K562 (cell line): ENCODE measurements at regions not wholly inside any gene's neighbourhood (a gene's known extent, or its start where the extent isn't known, plus 50 kb on each side); places are given as distances from the start of the nearest gene placed in this dataset.

ENCODE experiments used
- ATAC-seq: fragments of 200-7000 bp; cut with Tn5 transposase; 3 replicates; pipeline ENCODE4 v1.9.1; 2020; ENCODE audit warnings: moderate library complexity
- BruUV-seq: library from RNA; stranded (reverse); fragments of 400-500 nt; replicated peaks from 2 replicates; lab custom pipeline; 2021; lab: Mats Ljungman, UMichigan
- CTCF ChIA-PET: fragments of 300-600 bp; formaldehyde crosslinking; extraction: SDS; loops from one replicate; lab custom pipeline; 2021; ENCODE audit warnings: low intra/inter-chr PET ratio; lab: Yijun Ruan, JAX
- POLR2A ChIA-PET: fragments of 300-600, 350-650 bp; sonication (Branson Sonifier 250); formaldehyde crosslinking; extraction: SDS; loops from one replicate; lab custom pipeline; 2021; ENCODE audit warnings: antibody characterized with exemption, inconsistent platforms; lab: Yijun Ruan, JAX
- DNase-seq, 4 experiments: peaks; one replicate each; pipeline versions ENCODE4 v3.0.0 to v3.0.0-alpha.2; 2011 to 2018; ENCODE audit warnings: low spot score in 3 of 4, mixed read lengths in 3 of 4; ENCODE audit errors: extremely low read depth in 1 of 4
- FAIRE-seq: peaks from 2 replicates; lab custom pipeline; 2011; peaks lifted over from hg19 to GRCh38; lab: Jason Lieb, UNC
- H2AFZ ChIP-seq: 2 replicates; pipeline ENCODE4 v1.6.0; 2011; ENCODE audit warnings: low read depth, low read length, control low read depth, inconsistent platforms
- H3K27ac ChIP-seq: fragments of 200-600 bp; 3 replicates; pipeline ENCODE4 v1.8.0; 2011; ENCODE audit warnings: low read depth, mild to moderate bottlenecking, control low read depth, inconsistent platforms, low read length, moderate library complexity, mixed read lengths; ENCODE audit errors: extremely low read depth
- H3K27me3 ChIP-seq, 2 experiments: fragments of 300-600 bp in 1 of 2; 2 replicates in 1 of 2; 3 replicates in 1 of 2; pipeline versions ENCODE4 v1.6.0 to v1.8.0; 2011; ENCODE audit warnings: inconsistent platforms in 2 of 2, low read length in 2 of 2, mild to moderate bottlenecking in 1 of 2, mixed read lengths in 1 of 2, moderate library complexity in 1 of 2; ENCODE audit not compliant: control insufficient read depth in 2 of 2, insufficient read depth in 2 of 2
- H3K36me3 ChIP-seq: fragments of 300-600 bp; 3 replicates; pipeline ENCODE4 v1.8.0; 2011; ENCODE audit warnings: mild to moderate bottlenecking, low read length, inconsistent platforms; ENCODE audit not compliant: control insufficient read depth, insufficient read depth
- H3K4me1 ChIP-seq, 2 experiments: fragments of 200-600 bp in 1 of 2; replicated peaks in 1 of 2; 2 replicates in 1 of 2; 3 replicates in 1 of 2; pipeline versions ENCODE4 v1.5.1 to v1.8.0; 2011; ENCODE audit warnings: inconsistent platforms in 2 of 2, low read length in 2 of 2, mild to moderate bottlenecking in 1 of 2, mixed read lengths in 1 of 2, moderate library complexity in 1 of 2; ENCODE audit not compliant: control insufficient read depth in 2 of 2, insufficient read depth in 2 of 2
- H3K4me2 ChIP-seq: 2 replicates; pipeline ENCODE4 v1.6.1; 2011; ENCODE audit warnings: low read length, control low read depth, inconsistent platforms, mixed read lengths; ENCODE audit not compliant: insufficient read depth
- H3K4me3 ChIP-seq: fragments of 200-600 bp; sonication (generic), shearing (Covaris generic); 2 replicates; pipeline ENCODE4 v1.5.1; 2016; ENCODE audit warnings: control low read depth, inconsistent platforms
- H3K79me2 ChIP-seq: fragments of 200-600 bp; 3 replicates; pipeline ENCODE4 v1.8.0; 2011; ENCODE audit warnings: low read length, inconsistent platforms; ENCODE audit not compliant: control insufficient read depth, insufficient read depth
- H3K9ac ChIP-seq, 2 experiments: 2 replicates each; pipeline versions ENCODE4 v1.6.0 to v1.6.1; 2011; ENCODE audit warnings: low read depth in 2 of 2, low read length in 2 of 2, control low read depth in 1 of 2, inconsistent platforms in 1 of 2, mild to moderate bottlenecking in 1 of 2, mixed read lengths in 1 of 2; ENCODE audit not compliant: insufficient read depth in 1 of 2
- H3K9me1 ChIP-seq: one replicate; pipeline ENCODE4 v1.6.0; 2011; ENCODE audit warnings: inconsistent platforms, mild to moderate bottlenecking, low read length, moderate library complexity; ENCODE audit not compliant: control insufficient read depth, insufficient read depth
- H3K9me3 ChIP-seq: replicated peaks from 2 replicates; pipeline ENCODE4 v1.5.1; 2011; ENCODE audit warnings: low read depth, low read length, inconsistent platforms; ENCODE audit not compliant: control insufficient read depth, insufficient read depth
- H4K20me1 ChIP-seq: replicated peaks from 2 replicates; pipeline ENCODE4 v1.6.1; 2011; ENCODE audit warnings: low read length, inconsistent platforms, mixed read lengths; ENCODE audit not compliant: control insufficient read depth, insufficient read depth
- ASH1L ChIP-seq: fragments of 450-650 bp; IDR thresholded peaks from 2 replicates; pipeline ENCODE4 v1.6.1; 2018; ENCODE audit warnings: borderline replicate concordance, mild to moderate bottlenecking, low read depth; ENCODE audit not compliant: partially characterized antibody
- ATF7 ChIP-seq: fragments of 450-650 bp; IDR thresholded peaks from 2 replicates; pipeline ENCODE4 v1.7.1; 2014; ENCODE audit warnings: mild to moderate bottlenecking, moderate library complexity
- ELF2 ChIP-seq: fragments of 250-450 bp; sonication (Bioruptor Pico); IDR thresholded peaks from 2 replicates; pipeline ENCODE4 v1.5.0; 2021; ENCODE audit warnings: mild to moderate bottlenecking
- GTF2F1 ChIP-seq: IDR thresholded peaks from 2 replicates; pipeline ENCODE4 v1.6.1; 2011; ENCODE audit warnings: low read depth, low read length, improper control_type of control experiment
- HNRNPK ChIP-seq: fragments of 200-400 bp; formaldehyde crosslinking; IDR thresholded peaks from one replicate; pipeline ENCODE4 v1.6.1; 2018; ENCODE audit warnings: mild to moderate bottlenecking, low read depth, low read length; ENCODE audit not compliant: poor library complexity, severe bottlenecking
- NR2C2 ChIP-seq, 2 experiments: fragments of 200-800 bp in 1 of 2; sonication (Bioruptor generic) in 1 of 2; sonication (generic) in 1 of 2; formaldehyde crosslinking in 1 of 2; IDR thresholded peaks; 2 replicates each; pipeline versions ENCODE4 v1.6.1 to v1.8.0; 2016 to 2022; ENCODE audit warnings: mild to moderate bottlenecking in 1 of 2, missing compliant biosample characterization in 1 of 2, missing genetic modification characterization in 1 of 2, missing genetic modification reagents in 1 of 2
- PHF8 ChIP-seq: fragments of 200-600 bp; sonication (generic); IDR thresholded peaks from 2 replicates; pipeline ENCODE4 v1.6.1; 2012; ENCODE audit warnings: mixed run types, mild to moderate bottlenecking, inconsistent platforms, low read length, moderate library complexity, borderline replicate concordance
- POLR2H ChIP-seq: IDR thresholded peaks from 2 replicates; pipeline ENCODE4 v1.6.1; 2016; ENCODE audit warnings: missing genetic modification characterization, low read depth, mild to moderate bottlenecking, control low read depth, missing compliant biosample characterization, moderate library complexity
- RBM22 ChIP-seq: fragments of 200-400 bp; formaldehyde crosslinking; IDR thresholded peaks from 2 replicates; pipeline ENCODE4 v1.6.1; 2018; ENCODE audit warnings: low read length, low read depth; ENCODE audit not compliant: poor library complexity, severe bottlenecking
- TBP ChIP-seq: optimal IDR thresholded peaks from 2 replicates; pipeline ENCODE3; 2011; ENCODE audit warnings: low read depth, low read length, improper control_type of control experiment
- ZNF184 ChIP-seq: sonication (generic); formaldehyde crosslinking; IDR thresholded peaks from 2 replicates; pipeline ENCODE4 v1.5.0; 2020; ENCODE audit warnings: missing genetic modification reagents
- ZNF830 ChIP-seq: fragments of 250-450 bp; sonication (Bioruptor Pico); IDR thresholded peaks from 2 replicates; pipeline ENCODE4 v1.5.0; 2021; ENCODE audit warnings: mild to moderate bottlenecking
- WGBS: fragments of 100-300 bp; shearing (Covaris generic); methylation state at CpG from one replicate; pipeline ENCODE4 v1.1.6; 2016; ENCODE audit warnings: low coverage, mixed read lengths; ENCODE audit not compliant: insufficient coverage; ENCODE audit errors: missing lambda C conversion rate; 5-methylcytosine and 5-hydroxymethylcytosine counted together
- in situ Hi-C: fragments of 300-500 bp; cut with MboI; formaldehyde crosslinking; loops from 4 replicates; pipeline ENCODE4 v1.15.0; 2018; ENCODE audit warnings: inconsistent platforms, mixed read lengths
- intact Hi-C: fragments of 100-400 bp; cut with micrococcal nuclease; formaldehyde crosslinking; loops from 2 replicates; pipeline ENCODE4 v1.14.2; 2022
- TF ChIP-seq, protein P1 (sequence below): IDR thresholded peaks from 3 replicates; pipeline ENCODE4 v1.6.1; 2011; ENCODE audit warnings: borderline replicate concordance, mild to moderate bottlenecking, moderate library complexity; ENCODE audit not compliant: insufficient read length; ENCODE audit errors: extremely low read depth
- TF ChIP-seq, protein P2 (sequence below): fragments of 200-800 bp; sonication (Bioruptor generic); IDR thresholded peaks from 2 replicates; pipeline ENCODE4 v1.6.1; 2017; ENCODE audit warnings: missing genetic modification characterization, missing compliant biosample characterization

DNA sequence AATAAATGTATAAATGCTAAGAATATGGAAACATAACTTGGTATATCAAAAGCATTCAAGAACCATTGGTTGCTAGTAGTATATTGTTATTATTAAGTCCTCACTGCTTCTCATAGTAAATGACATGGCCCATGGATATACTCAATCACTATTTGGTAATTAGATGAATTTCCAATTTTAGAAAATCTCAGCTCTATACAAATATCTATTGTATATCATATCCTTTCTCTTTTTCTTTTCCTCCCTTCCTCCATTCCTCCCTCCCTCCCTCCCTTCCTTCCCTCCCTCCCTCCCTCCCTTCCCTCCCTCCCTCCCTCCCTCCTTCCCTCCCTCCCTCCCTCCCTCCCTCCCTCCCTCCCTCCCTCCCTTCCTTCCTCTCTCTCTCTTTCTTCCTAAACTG lies 514.4 kb upstream of the LCORL start:
- no peaks in the 10 kb centered on the region for H3K4me1 ChIP-seq
- FAIRE-seq: no peak
- CTCF ChIA-PET: no interaction called here

DNA sequence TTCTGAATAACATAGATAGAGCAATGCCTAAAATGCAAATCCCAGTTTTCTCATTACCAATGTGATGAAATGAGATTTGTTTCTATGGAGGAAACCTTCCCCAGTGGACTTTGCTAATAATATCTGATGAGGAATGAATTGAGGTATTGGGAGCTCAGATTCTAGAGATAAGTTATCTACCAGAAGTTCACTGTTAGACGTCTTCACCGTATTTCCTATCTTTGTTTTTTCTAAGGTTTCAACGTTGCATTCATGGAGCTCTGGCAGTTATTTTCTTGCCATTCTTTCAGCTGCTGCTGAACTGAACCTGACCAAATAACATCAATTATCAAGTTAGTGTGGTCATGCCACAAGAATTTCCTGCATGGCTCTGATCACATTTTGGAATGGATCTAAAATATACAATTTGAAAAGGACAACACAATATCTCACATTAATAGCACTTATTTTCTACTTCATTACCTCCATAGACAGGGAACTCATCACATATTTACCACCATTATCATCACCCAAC lies 511.8 kb upstream of the LCORL start:
- in situ Hi-C loops (no loop called here), intact Hi-C loops (no loop called here)
- Histone ChIP-seq H3K9me1 (no peaks in the 10 kb centered on the region), H3K27me3 (no peaks in the 10 kb centered on the region), H3K9me3 (no peaks in the 10 kb centered on the region), H3K4me1 (no peaks in the 10 kb centered on the region), H3K36me3 (no peaks in the 10 kb centered on the region), H4K20me1 (no peaks in the 10 kb centered on the region), H3K27ac (no peak overlapping the region), H3K9ac (no peak overlapping the region), H3K4me3 (no peak overlapping the region), H3K79me2 (no peaks in the 10 kb centered on the region), H2AFZ (no peak overlapping the region), H3K4me2 (no peak overlapping the region)
- WGBS: 0% methylated on average over 3 of the region's 3 CpGs
- no TSS peak for BruUV-seq
- DNase-seq: no peak
- POLR2A ChIA-PET: no interaction called here
- CTCF ChIA-PET: no interaction called here
- ATAC-seq: no peak
- FAIRE-seq: no peak
- TF ChIP-seq ZNF184 (no peak), NR2C2 (CRISPR knock-in tag; IDR thresholded peaks at IDR 0.05) (no peak), NR2C2 (tag; IDR thresholded peaks at IDR 0.05) (no peak), RBM22 (no peak), GTF2F1 (no peak), ELF2 (no peak), POLR2H (tag) (no peak), ATF7 (no peak), TBP (no peak), ZNF830 (CRISPR knock-in tag) (no peak)
- TF ChIP-seq, protein P1, sequence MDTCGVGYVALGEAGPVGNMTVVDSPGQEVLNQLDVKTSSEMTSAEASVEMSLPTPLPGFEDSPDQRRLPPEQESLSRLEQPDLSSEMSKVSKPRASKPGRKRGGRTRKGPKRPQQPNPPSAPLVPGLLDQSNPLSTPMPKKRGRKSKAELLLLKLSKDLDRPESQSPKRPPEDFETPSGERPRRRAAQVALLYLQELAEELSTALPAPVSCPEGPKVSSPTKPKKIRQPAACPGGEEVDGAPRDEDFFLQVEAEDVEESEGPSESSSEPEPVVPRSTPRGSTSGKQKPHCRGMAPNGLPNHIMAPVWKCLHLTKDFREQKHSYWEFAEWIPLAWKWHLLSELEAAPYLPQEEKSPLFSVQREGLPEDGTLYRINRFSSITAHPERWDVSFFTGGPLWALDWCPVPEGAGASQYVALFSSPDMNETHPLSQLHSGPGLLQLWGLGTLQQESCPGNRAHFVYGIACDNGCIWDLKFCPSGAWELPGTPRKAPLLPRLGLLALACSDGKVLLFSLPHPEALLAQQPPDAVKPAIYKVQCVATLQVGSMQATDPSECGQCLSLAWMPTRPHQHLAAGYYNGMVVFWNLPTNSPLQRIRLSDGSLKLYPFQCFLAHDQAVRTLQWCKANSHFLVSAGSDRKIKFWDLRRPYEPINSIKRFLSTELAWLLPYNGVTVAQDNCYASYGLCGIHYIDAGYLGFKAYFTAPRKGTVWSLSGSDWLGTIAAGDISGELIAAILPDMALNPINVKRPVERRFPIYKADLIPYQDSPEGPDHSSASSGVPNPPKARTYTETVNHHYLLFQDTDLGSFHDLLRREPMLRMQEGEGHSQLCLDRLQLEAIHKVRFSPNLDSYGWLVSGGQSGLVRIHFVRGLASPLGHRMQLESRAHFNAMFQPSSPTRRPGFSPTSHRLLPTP: no peak
- TF ChIP-seq, protein P2, sequence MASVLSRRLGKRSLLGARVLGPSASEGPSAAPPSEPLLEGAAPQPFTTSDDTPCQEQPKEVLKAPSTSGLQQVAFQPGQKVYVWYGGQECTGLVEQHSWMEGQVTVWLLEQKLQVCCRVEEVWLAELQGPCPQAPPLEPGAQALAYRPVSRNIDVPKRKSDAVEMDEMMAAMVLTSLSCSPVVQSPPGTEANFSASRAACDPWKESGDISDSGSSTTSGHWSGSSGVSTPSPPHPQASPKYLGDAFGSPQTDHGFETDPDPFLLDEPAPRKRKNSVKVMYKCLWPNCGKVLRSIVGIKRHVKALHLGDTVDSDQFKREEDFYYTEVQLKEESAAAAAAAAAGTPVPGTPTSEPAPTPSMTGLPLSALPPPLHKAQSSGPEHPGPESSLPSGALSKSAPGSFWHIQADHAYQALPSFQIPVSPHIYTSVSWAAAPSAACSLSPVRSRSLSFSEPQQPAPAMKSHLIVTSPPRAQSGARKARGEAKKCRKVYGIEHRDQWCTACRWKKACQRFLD (CRISPR knock-in tag): no peak

More for the DNA sequence above, 514.4 kb upstream of the LCORL start:
- no peak for DNase-seq
- POLR2A ChIA-PET: no interaction called here
- Histone ChIP-seq H3K27me3 (no peaks in the 10 kb centered on the region), H2AFZ (no peak overlapping the region), H3K27ac (no peak overlapping the region), H3K36me3 (no peaks in the 10 kb centered on the region), H3K4me3 (no peak overlapping the region), H3K9me3 (no peaks in the 10 kb centered on the region), H3K9me1 (no peaks in the 10 kb centered on the region), H3K9ac (no peak overlapping the region), H3K4me2 (no peak overlapping the region), H4K20me1 (no peaks in the 10 kb centered on the region), H3K79me2 (no peaks in the 10 kb centered on the region)
- ATAC-seq: no peak
- BruUV-seq: no TSS peak
- intact Hi-C loops: no loop called here
- TF ChIP-seq PHF8 (no peak), ASH1L (no peak), HNRNPK (peak; percentile 72)
- in situ Hi-C loops: no loop called here
